ENCODE measurements at regions not wholly inside any gene's neighbourhood (a gene's known extent, or its start where the extent isn't known, plus 50 kb on each side); places are given as distances from the start of the nearest gene placed in this dataset.

- no peak for DNase-seq
These were observed 423.0 kb upstream of the TPM1 start for GRCh38 chr15:62619526-62619925.

- DNase-seq = no peak
These were observed 419.8 kb upstream of the TPM1 start for GRCh38 chr15:62622775-62623174.

GRCh38 chr15:62624547-62625378 lies 417.8 kb upstream of the TPM1 start:
- no peak for DNase-seq

GRCh38 chr15:62625429-62626033 lies 417.0 kb upstream of the TPM1 start:
- no peak for DNase-seq

- DNase-seq = no peak
These were observed 415.6 kb upstream of the TPM1 start for GRCh38 chr15:62626903-62627302.

- no peak for DNase-seq
These were observed 411.3 kb upstream of the TPM1 start for GRCh38 chr15:62631076-62631724.

- no peak for DNase-seq
These were observed 405.5 kb upstream of the TPM1 start for GRCh38 chr15:62636823-62637573.

- no peak for DNase-seq
These were observed 405.0 kb upstream of the TPM1 start for GRCh38 chr15:62637574-62637897.

- DNase-seq = no peak
These were observed 404.5 kb upstream of the TPM1 start for GRCh38 chr15:62637950-62638619.

GRCh38 chr15:62639432-62639831 lies 403.1 kb upstream of the TPM1 start:
- no peak for DNase-seq

GRCh38 chr15:62639906-62640605 lies 402.5 kb upstream of the TPM1 start:
- no peak for DNase-seq

- DNase-seq = no peak
These were observed 400.7 kb upstream of the TPM1 start for GRCh38 chr15:62641825-62642224.

GRCh38 chr15:62643572-62643971 lies 399.0 kb upstream of the TPM1 start:
- DNase-seq = no peak

GRCh38 chr15:62644216-62644888 lies 398.2 kb upstream of the TPM1 start:
- DNase-seq = no peak

GRCh38 chr15:62644889-62645742 lies 397.4 kb upstream of the TPM1 start:
- no peak for DNase-seq

GRCh38 chr15:62647202-62647842 lies 395.2 kb upstream of the TPM1 start:
- DNase-seq = no peak

GRCh38 chr15:62647843-62648505 lies 394.6 kb upstream of the TPM1 start:
- DNase-seq = no peak

GRCh38 chr15:62648954-62649353 lies 393.6 kb upstream of the TPM1 start:
- DNase-seq = no peak

- DNase-seq = no peak
These were observed 392.6 kb upstream of the TPM1 start for GRCh38 chr15:62649793-62650420.
